NT2/D1 (cell line): ENCODE measurements at regions not wholly inside any gene's neighbourhood (a gene's known extent, or its start where the extent isn't known, plus 50 kb on each side); places are given as distances from the start of the nearest gene placed in this dataset.

Experiments used
- DNase-seq: peaks from one replicate; pipeline ENCODE4 v3.0.0-alpha.2; 2011; ENCODE audit warnings: low read depth, low spot score
- H3K27me3 ChIP-seq: 2 replicates; pipeline ENCODE4 v1.6.0; 2011; ENCODE audit warnings: mild to moderate bottlenecking; ENCODE audit not compliant: insufficient read length, insufficient read depth
- H3K36me3 ChIP-seq: 2 replicates; pipeline ENCODE4 v1.6.1; 2011; ENCODE audit warnings: mild to moderate bottlenecking, low read length, mixed read lengths; ENCODE audit not compliant: insufficient read depth, insufficient read length
- H3K4me1 ChIP-seq: 2 replicates; pipeline ENCODE4 v1.5.1; 2011; ENCODE audit not compliant: insufficient read depth, insufficient read length
- H3K4me3 ChIP-seq: 2 replicates; pipeline ENCODE4 v1.5.1; 2011; ENCODE audit warnings: low read depth; ENCODE audit not compliant: insufficient read length
- H3K9ac ChIP-seq: 2 replicates; pipeline ENCODE4 v1.6.0; 2011; ENCODE audit warnings: low read depth; ENCODE audit not compliant: insufficient read length
- H3K9me3 ChIP-seq: 2 replicates; pipeline ENCODE4 v1.5.1; 2011; ENCODE audit warnings: mild to moderate bottlenecking, low read length; ENCODE audit not compliant: insufficient read depth
- SUZ12 ChIP-seq: IDR thresholded peaks from 2 replicates; pipeline ENCODE4 v1.6.1; 2011; ENCODE audit not compliant: insufficient read length, insufficient read depth; ENCODE audit errors: extremely low read depth
- YY1 ChIP-seq: IDR thresholded peaks from 2 replicates; pipeline ENCODE4 v1.6.1; 2011; ENCODE audit not compliant: insufficient read length, insufficient read depth
- ZNF274 ChIP-seq: IDR thresholded peaks from 2 replicates; pipeline ENCODE4 v1.6.1; 2011; ENCODE audit warnings: mild to moderate bottlenecking, low read depth, low read length

DNA sequence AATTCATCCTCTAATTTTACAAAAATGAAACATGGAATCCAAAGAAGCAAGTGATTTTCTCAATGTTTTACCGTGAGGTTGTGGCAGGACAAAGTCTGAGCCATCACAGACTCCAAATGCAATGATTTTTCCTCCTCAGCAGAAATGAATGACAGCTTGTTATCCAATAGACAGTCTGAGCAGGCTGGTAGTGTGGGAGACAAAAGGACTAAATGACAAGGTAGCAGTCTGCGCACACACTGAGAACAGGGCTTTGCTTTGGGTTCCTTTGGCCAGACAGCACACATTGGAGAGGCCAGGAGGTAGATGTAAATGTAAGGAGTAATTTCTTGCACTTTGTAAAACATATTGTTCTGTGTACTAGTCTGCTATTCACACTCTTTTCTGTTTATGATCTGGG lies 50.3 kb upstream of the RGPD4 start:
- no peak overlapping the region for H3K4me3 ChIP-seq
- H3K27me3 ChIP-seq: no peaks in the 10 kb centered on the region
- no peak overlapping the region for H3K9ac ChIP-seq
- H3K9me3 ChIP-seq: no peaks in the 10 kb centered on the region
- no peaks in the 10 kb centered on the region for H3K4me1 ChIP-seq
- no peak for DNase-seq
- no peaks in the 10 kb centered on the region for H3K36me3 ChIP-seq
- TF ChIP-seq ZNF274: no peak
- no peak for TF ChIP-seq YY1
- TF ChIP-seq SUZ12: no peak
